ENCODE measurements at regions not wholly inside any gene's neighbourhood (a gene's known extent, or its start where the extent isn't known, plus 50 kb on each side); places are given as distances from the start of the nearest gene placed in this dataset.
A peak's percentile ranks its signal among the peaks of the same experiment; 100 is the strongest.

- TF ChIP-seq GATA2 (IDR thresholded peaks at IDR 0.05; ENCODE audit: low read depth, low read length): no peak
- TF ChIP-seq GATA3 (IDR thresholded peaks at IDR 0.05; ENCODE audit: low read depth, low read length): no peak
These were observed 141.0 kb upstream of the RASGRP1 start for GRCh38 chr15:38705436-38706219.

DNA sequence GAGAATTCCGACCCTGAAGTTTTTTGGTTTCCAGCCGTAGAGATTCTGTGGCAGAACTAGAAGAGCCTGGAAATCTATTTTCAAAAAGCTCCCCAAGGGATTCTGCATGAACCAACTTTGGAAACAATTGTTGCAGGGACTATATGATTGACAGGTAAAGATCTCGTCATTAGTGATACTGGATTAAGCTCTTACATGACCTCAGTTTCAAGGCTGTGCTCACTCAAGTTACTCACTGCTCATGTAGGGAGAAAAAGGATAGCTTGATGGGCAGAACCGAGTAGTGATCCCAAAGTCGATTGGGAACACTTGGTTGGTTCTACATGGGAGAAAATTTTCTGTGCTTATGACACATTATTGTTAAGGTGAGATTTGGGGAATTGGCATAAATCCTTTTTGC, 142.3 kb upstream of the RASGRP1 start:
- no peak for TF ChIP-seq GATA3 (IDR thresholded peaks at IDR 0.05; ENCODE audit: low read depth, low read length)
- no peak for TF ChIP-seq GATA2 (IDR thresholded peaks at IDR 0.05; ENCODE audit: low read depth, low read length)

GRCh38 chr15:38707802-38708671, 143.4 kb upstream of the RASGRP1 start:
- TF ChIP-seq GATA3 (IDR thresholded peaks at IDR 0.05; ENCODE audit: low read depth, low read length) (0 out of 2 replicates have a peak, but pooled peaks have one; percentile 42), GATA2 (IDR thresholded peaks at IDR 0.05; ENCODE audit: low read depth, low read length) (peak; percentile 58)

DNA sequence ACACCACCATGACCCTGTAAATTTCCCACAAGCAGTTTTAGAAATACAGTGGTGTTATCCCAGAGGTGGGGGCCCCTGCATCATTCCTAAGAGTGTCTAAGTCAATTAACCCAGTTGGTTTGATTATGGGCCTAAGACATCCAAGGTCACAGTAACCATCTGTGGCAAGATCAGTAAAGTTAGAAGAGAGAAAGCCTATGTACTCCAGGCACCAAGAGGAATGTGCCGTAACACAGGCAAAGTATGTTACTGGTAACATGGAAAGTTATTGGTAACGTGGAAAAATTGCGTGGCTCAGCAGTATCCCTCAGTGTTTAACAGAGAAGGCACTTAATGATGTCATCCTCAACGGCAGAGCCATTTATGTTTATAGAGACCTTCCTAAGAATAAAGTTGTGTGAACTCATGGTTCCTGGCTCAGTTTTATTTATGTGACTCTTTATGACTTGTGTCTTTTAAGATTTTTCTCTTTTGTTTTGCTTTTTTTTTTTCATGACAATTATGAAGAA, 144.1 kb upstream of the RASGRP1 start:
- TF ChIP-seq GATA2 (IDR thresholded peaks at IDR 0.05; ENCODE audit: low read depth, low read length) (no peak), GATA3 (IDR thresholded peaks at IDR 0.05; ENCODE audit: low read depth, low read length) (no peak)

DNA sequence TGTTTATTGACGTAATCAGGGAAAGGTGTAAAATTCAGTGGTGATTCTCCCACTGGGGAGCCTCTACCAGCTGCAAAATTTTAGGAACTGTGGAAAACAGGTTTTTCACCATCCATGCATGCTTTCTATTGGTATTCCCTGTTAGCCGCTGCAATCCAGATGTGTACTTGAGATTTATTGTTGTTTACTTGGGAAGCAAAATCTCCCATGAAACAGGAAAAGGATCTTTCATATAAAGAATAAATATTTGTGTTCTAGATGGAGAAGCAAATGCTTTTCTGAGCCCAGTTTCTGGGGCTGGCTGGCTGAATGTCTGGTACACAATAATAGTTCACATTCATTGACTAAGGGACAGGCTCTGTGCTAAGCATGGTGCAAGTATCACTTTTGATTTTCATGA, 144.6 kb upstream of the RASGRP1 start:
- TF ChIP-seq GATA3 (IDR thresholded peaks at IDR 0.05; ENCODE audit: low read depth, low read length): no peak
- no peak for TF ChIP-seq GATA2 (IDR thresholded peaks at IDR 0.05; ENCODE audit: low read depth, low read length)

DNA sequence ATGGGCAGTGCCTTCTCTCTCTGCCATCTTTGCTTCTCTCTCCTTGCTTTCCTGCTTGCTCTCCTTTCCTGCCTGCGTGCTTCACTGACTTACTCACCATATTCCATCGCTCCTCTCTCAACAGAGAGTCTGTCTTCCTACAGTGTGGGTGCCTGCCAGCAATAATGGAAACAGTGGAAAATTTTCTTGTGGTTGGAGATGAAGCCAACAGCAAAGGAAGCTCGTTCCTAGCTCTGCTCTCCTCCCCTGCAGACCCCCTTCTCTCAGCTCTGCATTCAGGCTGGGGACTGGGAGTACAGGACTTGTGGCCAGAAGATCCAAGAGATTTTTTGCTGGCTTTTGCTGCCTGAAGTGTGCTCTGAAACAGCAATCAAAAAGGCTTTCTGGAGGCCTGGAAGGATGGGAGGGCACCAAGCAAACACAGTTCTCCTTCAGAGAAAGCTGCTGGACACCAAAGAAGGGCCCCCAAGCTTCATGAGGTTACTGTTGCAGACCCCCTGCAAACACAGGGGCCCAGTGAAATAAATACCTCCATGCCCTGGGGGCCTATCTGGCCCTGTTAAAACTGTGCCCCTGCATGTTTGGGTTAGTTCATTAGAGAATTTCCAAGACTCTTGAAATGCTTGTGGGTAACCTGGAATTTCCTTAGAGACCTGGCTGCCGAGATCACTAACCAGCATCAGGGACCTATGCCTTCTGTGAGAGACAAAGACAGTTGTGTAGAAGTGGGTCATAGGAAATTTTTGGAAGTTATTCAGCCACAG, 149.9 kb upstream of the RASGRP1 start:
- TF ChIP-seq GATA2 (IDR thresholded peaks at IDR 0.05; ENCODE audit: low read depth, low read length): no peak
- no peak for TF ChIP-seq GATA3 (IDR thresholded peaks at IDR 0.05; ENCODE audit: low read depth, low read length)

GRCh38 chr15:38720893-38721567, 156.4 kb upstream of the RASGRP1 start:
- no peak for TF ChIP-seq GATA2 (IDR thresholded peaks at IDR 0.05; ENCODE audit: low read depth, low read length)
- TF ChIP-seq GATA3 (IDR thresholded peaks at IDR 0.05; ENCODE audit: low read depth, low read length): no peak

GRCh38 chr15:38721568-38721945, 156.9 kb upstream of the RASGRP1 start:
- TF ChIP-seq GATA3 (IDR thresholded peaks at IDR 0.05; ENCODE audit: low read depth, low read length) (no peak), GATA2 (IDR thresholded peaks at IDR 0.05; ENCODE audit: low read depth, low read length) (no peak)

GRCh38 chr15:38722236-38722635, 157.6 kb upstream of the RASGRP1 start:
- TF ChIP-seq GATA3 (IDR thresholded peaks at IDR 0.05; ENCODE audit: low read depth, low read length) (no peak), GATA2 (IDR thresholded peaks at IDR 0.05; ENCODE audit: low read depth, low read length) (no peak)

GRCh38 chr15:38724827-38725226, 160.2 kb upstream of the RASGRP1 start:
- TF ChIP-seq GATA2 (IDR thresholded peaks at IDR 0.05; ENCODE audit: low read depth, low read length): no peak
- no peak for TF ChIP-seq GATA3 (IDR thresholded peaks at IDR 0.05; ENCODE audit: low read depth, low read length)

GRCh38 chr15:38726187-38726586, 161.6 kb upstream of the RASGRP1 start:
- no peak for TF ChIP-seq GATA3 (IDR thresholded peaks at IDR 0.05; ENCODE audit: low read depth, low read length)
- TF ChIP-seq GATA2 (IDR thresholded peaks at IDR 0.05; ENCODE audit: low read depth, low read length): no peak

DNA sequence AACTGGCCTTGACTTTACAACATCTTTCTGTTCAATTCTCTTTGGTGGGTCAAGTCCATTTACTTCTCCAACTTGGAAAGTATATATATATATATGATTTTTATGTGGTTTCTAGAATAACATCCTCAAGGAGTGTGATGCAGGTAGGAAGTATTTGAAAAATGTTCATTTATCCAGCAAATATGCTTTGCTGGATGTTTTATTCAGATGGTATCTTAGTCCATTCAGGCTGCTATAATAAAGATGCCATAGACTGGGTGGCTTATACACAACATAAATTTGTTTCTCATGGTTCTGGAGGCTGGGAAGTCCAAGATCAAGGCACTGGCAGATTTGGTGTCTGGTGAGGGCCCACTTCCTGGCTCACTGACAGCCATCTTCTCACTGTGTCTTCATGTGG, 168.7 kb upstream of the RASGRP1 start:
- TF ChIP-seq GATA3 (IDR thresholded peaks at IDR 0.05; ENCODE audit: low read depth, low read length): no peak
- TF ChIP-seq GATA2 (IDR thresholded peaks at IDR 0.05; ENCODE audit: low read depth, low read length): no peak

DNA sequence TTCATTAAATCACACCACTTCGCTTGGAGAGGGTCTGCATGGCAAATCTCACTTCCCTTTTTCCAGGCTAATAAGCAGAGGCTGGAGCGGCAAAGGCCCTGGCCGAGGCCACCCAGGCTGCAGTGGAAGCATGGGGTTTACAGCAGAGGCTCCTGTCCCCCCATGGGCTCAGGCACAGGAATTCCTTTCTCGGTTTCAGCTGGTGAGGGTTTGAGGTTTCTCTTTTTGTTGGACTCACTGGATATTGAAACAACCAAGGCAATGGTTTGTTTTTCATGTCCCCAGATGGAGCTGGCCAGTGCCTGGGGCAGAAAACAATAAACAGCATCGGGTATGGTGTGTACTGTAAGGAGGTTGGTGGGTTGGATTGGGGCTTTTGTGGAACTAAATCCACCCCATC, 175.6 kb upstream of the RASGRP1 start:
- TF ChIP-seq GATA3 (IDR thresholded peaks at IDR 0.05; ENCODE audit: low read depth, low read length) (no peak), GATA2 (IDR thresholded peaks at IDR 0.05; ENCODE audit: low read depth, low read length) (no peak)

All from SH-SY5Y (cell line).